Effector memory CD4-positive, alpha-beta T cell (primary cell): ENCODE measurements at regions not wholly inside any gene's neighbourhood (a gene's known extent, or its start where the extent isn't known, plus 50 kb on each side); places are given as distances from the start of the nearest gene placed in this dataset.
A peak's percentile ranks its signal among the peaks of the same experiment; 100 is the strongest.

ENCODE experiments used
- DNase-seq, 3 donors: peaks; one replicate each; pipeline ENCODE4 v3.0.0-alpha.2; 2020
- H3K27ac ChIP-seq: 2 replicates; pipeline ENCODE4 v1.7.0; 2013; ENCODE audit warnings: mild to moderate bottlenecking, low read length, moderate library complexity; ENCODE audit not compliant: insufficient read depth, poor library complexity, severe bottlenecking
- H3K27me3 ChIP-seq: replicated peaks from 2 replicates; pipeline ENCODE4 v1.7.0; 2013; ENCODE audit warnings: mild to moderate bottlenecking, low read length; ENCODE audit not compliant: insufficient read depth, control insufficient read depth, poor library complexity, severe bottlenecking
- H3K36me3 ChIP-seq: 2 replicates; pipeline ENCODE4 v1.7.0; 2013; ENCODE audit warnings: mild to moderate bottlenecking, low read length, moderate library complexity; ENCODE audit not compliant: control insufficient read depth, insufficient read depth
- H3K4me1 ChIP-seq: 2 replicates; pipeline ENCODE4 v1.7.0; 2013; ENCODE audit warnings: low read length, mild to moderate bottlenecking; ENCODE audit not compliant: control insufficient read depth, insufficient read depth, poor library complexity, severe bottlenecking
- H3K4me3 ChIP-seq: 2 replicates; pipeline ENCODE4 v1.7.0; 2013; ENCODE audit warnings: low read length, low read depth, mild to moderate bottlenecking; ENCODE audit not compliant: insufficient read depth, poor library complexity, severe bottlenecking
- H3K9me3 ChIP-seq: 2 replicates; pipeline ENCODE4 v1.7.0; 2013; ENCODE audit warnings: mild to moderate bottlenecking, low read length, moderate library complexity; ENCODE audit not compliant: control insufficient read depth

DNA sequence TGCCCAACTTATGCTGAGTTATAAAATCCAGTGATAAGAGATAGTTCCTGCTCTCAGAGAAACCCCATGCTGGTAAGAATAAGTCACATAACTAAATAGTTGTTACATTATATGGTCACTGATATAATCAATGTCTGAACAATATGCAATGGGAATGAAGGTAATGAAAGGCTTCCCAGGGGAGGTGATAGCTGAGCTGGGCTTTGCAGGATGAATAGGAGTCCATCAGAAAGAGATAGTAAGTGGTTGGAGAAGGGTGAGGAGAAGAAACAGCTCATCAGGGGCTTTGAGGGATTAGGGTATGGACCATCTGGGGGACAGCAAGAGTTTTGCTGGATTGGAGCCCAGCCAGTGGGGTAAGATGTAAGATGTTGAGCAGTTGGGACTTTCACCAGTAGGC lies 266.7 kb upstream of the CRY1 start:
- Histone ChIP-seq H3K27ac (no peak overlapping the region), H3K9me3 (no peaks in the 10 kb centered on the region), H3K27me3 (no peaks in the 10 kb centered on the region), H3K36me3 (no peaks in the 10 kb centered on the region), H3K4me3 (no peak overlapping the region), H3K4me1 (no peaks in the 10 kb centered on the region)
- DNase-seq, result no peak

- no peaks in the 10 kb centered on the region for H3K4me1 ChIP-seq
- H3K4me3 ChIP-seq, result no peak overlapping the region
Measured at GRCh38 chr12:107360482-107360881, 267.1 kb upstream of the CRY1 start.

DNA sequence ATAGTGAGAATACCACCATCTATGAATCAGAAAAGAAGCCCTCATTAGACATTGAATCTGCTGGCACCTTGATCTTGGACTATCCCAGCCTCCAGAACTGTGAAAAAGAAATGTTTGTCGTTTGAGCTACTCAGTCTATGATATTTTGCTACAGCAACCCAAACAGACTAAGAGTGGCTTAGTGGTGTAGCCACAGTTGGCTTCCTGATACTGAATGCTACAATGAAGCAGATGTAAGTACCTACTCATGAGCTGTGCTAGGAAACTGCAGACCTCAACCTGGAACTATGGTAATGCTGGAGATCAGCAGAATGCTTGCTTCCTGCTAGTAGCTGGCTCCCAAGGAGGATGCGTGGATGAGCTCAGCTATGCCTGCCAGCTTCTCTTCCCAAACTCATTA lies 268.6 kb upstream of the CRY1 start:
- H3K4me1 ChIP-seq, result no peaks in the 10 kb centered on the region
- no peak overlapping the region for H3K4me3 ChIP-seq
- no peak for DNase-seq
- H3K27ac ChIP-seq, result no peak overlapping the region
- no peaks in the 10 kb centered on the region for H3K27me3 ChIP-seq
- no peaks in the 10 kb centered on the region for H3K36me3 ChIP-seq
- H3K9me3 ChIP-seq, result no peaks in the 10 kb centered on the region

More at GRCh38 chr12:107360482-107360881, 267.1 kb upstream of the CRY1 start:
- H3K9me3 ChIP-seq, result no peaks in the 10 kb centered on the region
- H3K27me3 ChIP-seq, result no peaks in the 10 kb centered on the region
- H3K36me3 ChIP-seq, result no peaks in the 10 kb centered on the region
- no peak for DNase-seq
- no peak overlapping the region for H3K27ac ChIP-seq

- Histone ChIP-seq H3K9me3 (no peaks in the 10 kb centered on the region), H3K4me1 (no peaks in the 10 kb centered on the region), H3K27ac (no peak overlapping the region), H3K27me3 (no peaks in the 10 kb centered on the region), H3K36me3 (no peaks in the 10 kb centered on the region), H3K4me3 (no peak overlapping the region)
- DNase-seq, result no peak
Measured at GRCh38 chr12:107362960-107363359, 269.6 kb upstream of the CRY1 start.

GRCh38 chr12:107364875-107365518 lies 271.6 kb upstream of the CRY1 start:
- no peaks in the 10 kb centered on the region for H3K9me3 ChIP-seq
- H3K4me1 ChIP-seq, result peaks cover 3% of the 10 kb centered on the region
- no peaks in the 10 kb centered on the region for H3K36me3 ChIP-seq
- no peaks in the 10 kb centered on the region for H3K27me3 ChIP-seq
- no peak for DNase-seq
- no peak overlapping the region for H3K27ac ChIP-seq
- H3K4me3 ChIP-seq, result no peak overlapping the region

- H3K4me1 ChIP-seq, result peaks cover 10% of the 10 kb centered on the region
- no peaks in the 10 kb centered on the region for H3K27me3 ChIP-seq
- no peaks in the 10 kb centered on the region for H3K9me3 ChIP-seq
- DNase-seq, result no peak
- no peak overlapping the region for H3K27ac ChIP-seq
- H3K4me3 ChIP-seq, result no peak overlapping the region
- H3K36me3 ChIP-seq, result no peaks in the 10 kb centered on the region
Measured at GRCh38 chr12:107365703-107366102, 272.4 kb upstream of the CRY1 start.

- H3K27me3 ChIP-seq, result no peaks in the 10 kb centered on the region
- no peak overlapping the region for H3K27ac ChIP-seq
- peaks cover 17% of the 10 kb centered on the region for H3K4me1 ChIP-seq
Measured at GRCh38 chr12:107366322-107366721, 273.0 kb upstream of the CRY1 start.

DNA sequence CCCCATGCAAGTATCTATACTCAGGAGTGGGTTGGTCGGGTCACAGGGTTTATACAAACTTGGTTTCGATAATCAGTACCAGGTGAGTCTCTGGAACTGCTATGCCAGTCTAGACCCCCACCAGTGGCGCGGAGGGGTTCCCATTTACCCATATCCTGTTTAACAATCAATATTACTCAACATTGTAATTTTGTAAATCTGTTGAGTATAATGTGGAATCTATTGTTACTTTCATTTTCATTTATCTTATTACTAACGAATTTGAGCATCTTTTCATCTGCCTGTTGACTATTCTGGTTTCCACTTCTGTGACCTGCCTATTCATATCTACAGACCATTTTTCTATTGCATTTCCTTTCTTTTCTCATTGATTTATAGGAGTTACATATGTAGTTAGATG lies 275.2 kb upstream of the CRY1 start:
- no peak overlapping the region for H3K4me3 ChIP-seq
- H3K27me3 ChIP-seq, result no peaks in the 10 kb centered on the region
- no peak for DNase-seq
- H3K4me1 ChIP-seq, result peaks cover 37% of the 10 kb centered on the region
- H3K36me3 ChIP-seq, result no peaks in the 10 kb centered on the region
- no peaks in the 10 kb centered on the region for H3K9me3 ChIP-seq
- peak overlapping the region; percentile 11 for H3K27ac ChIP-seq

More at GRCh38 chr12:107366322-107366721, 273.0 kb upstream of the CRY1 start:
- Histone ChIP-seq H3K4me3 (no peak overlapping the region), H3K9me3 (no peaks in the 10 kb centered on the region), H3K36me3 (no peaks in the 10 kb centered on the region)
- no peak for DNase-seq

GRCh38 chr12:107369006-107369405 lies 275.7 kb upstream of the CRY1 start:
- H3K36me3 ChIP-seq, result no peaks in the 10 kb centered on the region
- H3K27me3 ChIP-seq, result no peaks in the 10 kb centered on the region
- DNase-seq, result no peak
- peaks cover 41% of the 10 kb centered on the region for H3K4me1 ChIP-seq
- no peak overlapping the region for H3K4me3 ChIP-seq
- H3K9me3 ChIP-seq, result no peaks in the 10 kb centered on the region
- H3K27ac ChIP-seq, result no peak overlapping the region

DNA sequence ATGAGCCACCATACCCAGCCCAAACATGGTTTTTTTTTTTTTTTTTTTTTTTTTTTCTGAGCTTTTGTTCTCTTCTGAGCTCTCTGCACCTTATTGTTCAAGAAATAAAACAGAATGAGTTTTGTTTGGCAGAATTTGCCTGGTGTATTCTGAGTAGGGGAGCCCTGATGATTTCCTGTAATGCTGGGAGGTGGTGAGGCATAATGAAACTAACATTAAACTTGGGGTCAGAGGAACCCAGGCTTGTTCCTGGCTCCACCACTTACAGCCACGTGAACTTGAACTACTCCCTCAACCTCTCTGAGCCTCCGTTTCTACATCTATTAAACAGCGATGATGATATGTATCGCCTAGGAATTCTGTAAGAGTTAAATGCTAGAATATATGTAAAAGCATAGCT lies 276.3 kb upstream of the CRY1 start:
- no peak for DNase-seq
- Histone ChIP-seq H3K9me3 (no peaks in the 10 kb centered on the region), H3K27me3 (no peaks in the 10 kb centered on the region), H3K4me3 (peak overlapping the region; percentile 7), H3K27ac (peak overlapping the region; percentile 16), H3K4me1 (peaks cover 48% of the 10 kb centered on the region), H3K36me3 (no peaks in the 10 kb centered on the region)
